ENCODE measurements at regions not wholly inside any gene's neighbourhood (a gene's known extent, or its start where the extent isn't known, plus 50 kb on each side); places are given as distances from the start of the nearest gene placed in this dataset.
A peak's percentile ranks its signal among the peaks of the same experiment; 100 is the strongest.

DNA sequence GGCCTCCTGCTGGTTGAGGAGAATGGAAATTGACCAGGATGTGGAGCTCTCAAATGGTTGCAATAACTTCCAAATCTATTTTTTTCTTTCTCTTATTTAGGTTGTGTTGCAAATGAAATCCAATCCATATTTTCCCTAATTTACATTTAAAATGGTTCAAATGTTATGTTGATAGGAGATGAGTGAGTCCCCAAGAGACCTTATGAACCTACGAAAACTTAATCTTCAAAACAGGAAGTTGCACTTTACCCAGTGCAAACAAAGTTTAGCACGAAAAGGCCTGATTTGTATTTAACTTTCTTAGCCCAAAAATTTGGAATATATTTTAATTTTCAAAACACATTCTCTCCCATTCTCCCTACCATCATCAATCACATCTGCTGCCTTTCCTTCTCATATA, 59.3 kb upstream of the NDP start:
- Histone ChIP-seq H3K4me2 (ENCODE audit: low read length) (no peak overlapping the region), H4K20me1 (ENCODE audit: insufficient read depth, low read length) (no peaks in the 10 kb centered on the region), H2AFZ (ENCODE audit: low read depth, low read length) (no peak overlapping the region), H3K4me1 (ENCODE audit: insufficient read depth, low read length) (peaks cover 10% of the 10 kb centered on the region), H3K27ac (ENCODE audit: low read depth, low read length) (no peak overlapping the region), H3K36me3 (ENCODE audit: insufficient read depth, low read length) (no peaks in the 10 kb centered on the region), H3K27me3 (ENCODE audit: insufficient read depth, low read length) (no peaks in the 10 kb centered on the region), H3K9ac (ENCODE audit: low read length) (no peak overlapping the region), H3K79me2 (ENCODE audit: insufficient read depth, low read length) (no peaks in the 10 kb centered on the region), H3K9me3 (ENCODE audit: insufficient read depth, low read depth, low read length) (no peaks in the 10 kb centered on the region), H3K4me3 (ENCODE audit: insufficient read depth, low read depth, low read length) (no peak overlapping the region)
- Mint-ChIP-seq H3K36me3 (ENCODE audit: low read depth, unreplicated experiment) (no peaks in the 10 kb centered on the region), H3K4me3 (ENCODE audit: unreplicated experiment) (no peak overlapping the region), H3K27ac (ENCODE audit: unreplicated experiment) (no peak overlapping the region), H3K9me3 (ENCODE audit: unreplicated experiment) (no peaks in the 10 kb centered on the region), H3K27me3 (ENCODE audit: low read depth, unreplicated experiment) (no peaks in the 10 kb centered on the region), H3K4me1 (ENCODE audit: low read depth, unreplicated experiment) (peaks cover 6% of the 10 kb centered on the region)
- no peak for DNase-seq (ENCODE audit: low read depth)
- TF ChIP-seq, protein P1, sequence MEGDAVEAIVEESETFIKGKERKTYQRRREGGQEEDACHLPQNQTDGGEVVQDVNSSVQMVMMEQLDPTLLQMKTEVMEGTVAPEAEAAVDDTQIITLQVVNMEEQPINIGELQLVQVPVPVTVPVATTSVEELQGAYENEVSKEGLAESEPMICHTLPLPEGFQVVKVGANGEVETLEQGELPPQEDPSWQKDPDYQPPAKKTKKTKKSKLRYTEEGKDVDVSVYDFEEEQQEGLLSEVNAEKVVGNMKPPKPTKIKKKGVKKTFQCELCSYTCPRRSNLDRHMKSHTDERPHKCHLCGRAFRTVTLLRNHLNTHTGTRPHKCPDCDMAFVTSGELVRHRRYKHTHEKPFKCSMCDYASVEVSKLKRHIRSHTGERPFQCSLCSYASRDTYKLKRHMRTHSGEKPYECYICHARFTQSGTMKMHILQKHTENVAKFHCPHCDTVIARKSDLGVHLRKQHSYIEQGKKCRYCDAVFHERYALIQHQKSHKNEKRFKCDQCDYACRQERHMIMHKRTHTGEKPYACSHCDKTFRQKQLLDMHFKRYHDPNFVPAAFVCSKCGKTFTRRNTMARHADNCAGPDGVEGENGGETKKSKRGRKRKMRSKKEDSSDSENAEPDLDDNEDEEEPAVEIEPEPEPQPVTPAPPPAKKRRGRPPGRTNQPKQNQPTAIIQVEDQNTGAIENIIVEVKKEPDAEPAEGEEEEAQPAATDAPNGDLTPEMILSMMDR (IDR thresholded peaks at IDR 0.05; ENCODE audit: insufficient read depth, low read depth, low read length): no peak
- no peak for TF ChIP-seq EZH2 (IDR thresholded peaks at IDR 0.05; ENCODE audit: insufficient read depth, low read length)
- peak; percentile 37 for FAIRE-seq

DNA sequence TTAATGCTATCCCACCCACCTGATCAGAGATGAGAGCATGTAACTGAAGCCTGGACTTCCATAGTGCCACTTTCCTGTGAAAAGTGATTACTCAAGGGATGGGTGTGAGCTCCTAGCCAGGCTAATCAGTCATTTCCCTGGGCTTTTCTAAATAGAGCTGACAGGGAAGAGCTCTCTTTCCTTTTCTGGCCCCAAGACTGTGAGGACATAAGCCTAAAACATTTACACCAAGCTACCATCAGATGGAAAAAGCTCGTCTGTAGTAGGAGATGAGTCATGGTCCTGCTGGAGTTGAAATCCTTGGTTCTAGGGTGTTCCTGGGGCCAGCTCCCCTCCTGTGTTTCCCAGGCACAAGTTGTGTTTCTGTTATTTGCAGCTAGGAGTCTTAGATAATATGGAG, 52.4 kb upstream of the NDP start:
- H3K27me3 Mint-ChIP-seq (ENCODE audit: low read depth, unreplicated experiment): no peaks in the 10 kb centered on the region
- no peaks in the 10 kb centered on the region for H3K79me2 ChIP-seq (ENCODE audit: insufficient read depth, low read length)
- no peak overlapping the region for H3K4me3 Mint-ChIP-seq (ENCODE audit: unreplicated experiment)
- DNase-seq (ENCODE audit: low read depth): peak; percentile 55
- FAIRE-seq: no peak
- H3K27ac Mint-ChIP-seq (ENCODE audit: unreplicated experiment): peak overlapping the region; percentile 79
- H3K4me2 ChIP-seq (ENCODE audit: low read length): no peak overlapping the region
- H3K27ac ChIP-seq (ENCODE audit: low read depth, low read length): no peak overlapping the region
- H4K20me1 ChIP-seq (ENCODE audit: insufficient read depth, low read length): no peaks in the 10 kb centered on the region
- H2AFZ ChIP-seq (ENCODE audit: low read depth, low read length): no peak overlapping the region
- H3K36me3 ChIP-seq (ENCODE audit: insufficient read depth, low read length): no peaks in the 10 kb centered on the region
- H3K36me3 Mint-ChIP-seq (ENCODE audit: low read depth, unreplicated experiment): no peaks in the 10 kb centered on the region
- no peaks in the 10 kb centered on the region for H3K9me3 ChIP-seq (ENCODE audit: insufficient read depth, low read depth, low read length)
- no peaks in the 10 kb centered on the region for H3K9me3 Mint-ChIP-seq (ENCODE audit: unreplicated experiment)
- no peak for TF ChIP-seq EZH2 (IDR thresholded peaks at IDR 0.05; ENCODE audit: insufficient read depth, low read length)
- TF ChIP-seq, protein P1 (IDR thresholded peaks at IDR 0.05; ENCODE audit: insufficient read depth, low read depth, low read length): no peak
- H3K4me3 ChIP-seq (ENCODE audit: insufficient read depth, low read depth, low read length): no peak overlapping the region
- H3K4me1 Mint-ChIP-seq (ENCODE audit: low read depth, unreplicated experiment): peaks cover 8% of the 10 kb centered on the region
- no peaks in the 10 kb centered on the region for H3K27me3 ChIP-seq (ENCODE audit: insufficient read depth, low read length)
- no peaks in the 10 kb centered on the region for H3K4me1 ChIP-seq (ENCODE audit: insufficient read depth, low read length)
- H3K9ac ChIP-seq (ENCODE audit: low read length): no peak overlapping the region

Measured in astrocyte (in vitro differentiated cells and primary cell).